ENCODE measurements at regions not wholly inside any gene's neighbourhood (a gene's known extent, or its start where the extent isn't known, plus 50 kb on each side); places are given as distances from the start of the nearest gene placed in this dataset.

DNA sequence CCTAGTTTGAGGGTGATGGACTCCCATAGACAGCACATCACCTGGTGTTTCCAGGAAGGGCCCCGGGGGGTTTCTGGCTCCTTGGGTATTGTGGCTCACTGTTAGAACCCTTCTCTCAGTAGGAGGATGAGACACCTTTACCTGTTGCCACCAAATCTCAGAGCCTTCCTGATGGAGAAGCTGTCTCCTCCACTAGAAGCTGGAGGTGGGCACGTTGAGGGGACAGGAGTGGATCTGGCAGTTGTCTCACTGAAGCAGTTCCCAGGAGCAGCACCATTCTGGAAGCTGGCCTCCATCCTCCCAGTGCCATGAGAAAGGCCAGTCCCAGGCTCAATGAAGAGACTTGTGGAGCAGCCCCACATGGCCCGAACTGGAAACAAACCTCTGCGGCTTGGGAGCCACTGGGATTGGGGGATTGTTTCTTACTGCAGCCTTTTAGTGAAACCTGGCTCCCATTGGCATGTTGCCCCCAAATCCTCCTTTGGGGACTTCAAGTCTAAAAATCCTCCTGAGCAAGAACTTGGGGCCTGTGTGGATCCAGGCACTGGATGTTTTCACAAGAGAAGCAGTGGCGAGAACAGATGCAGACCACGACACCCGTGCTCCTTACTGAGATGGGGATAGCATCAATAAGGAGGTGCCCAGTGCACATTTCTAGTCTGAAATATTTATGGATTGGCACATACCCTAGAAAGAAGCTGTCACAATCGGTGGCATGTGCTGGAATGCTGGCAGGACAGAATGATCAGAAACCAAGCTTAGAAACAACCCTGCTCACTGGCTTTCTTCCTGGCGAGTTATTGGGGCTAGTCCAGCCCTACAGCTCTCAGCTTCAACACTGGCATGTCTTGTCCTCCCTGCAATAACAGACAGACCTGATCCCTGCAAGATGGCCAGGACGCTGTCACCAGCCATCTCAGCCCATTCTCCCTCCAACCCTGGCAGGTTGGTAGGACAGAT is 223.7 kb upstream of the AJAP1 start:
- TF ChIP-seq CTCF (IDR thresholded peaks at IDR 0.05): no peak
- TF ChIP-seq, protein P1, sequence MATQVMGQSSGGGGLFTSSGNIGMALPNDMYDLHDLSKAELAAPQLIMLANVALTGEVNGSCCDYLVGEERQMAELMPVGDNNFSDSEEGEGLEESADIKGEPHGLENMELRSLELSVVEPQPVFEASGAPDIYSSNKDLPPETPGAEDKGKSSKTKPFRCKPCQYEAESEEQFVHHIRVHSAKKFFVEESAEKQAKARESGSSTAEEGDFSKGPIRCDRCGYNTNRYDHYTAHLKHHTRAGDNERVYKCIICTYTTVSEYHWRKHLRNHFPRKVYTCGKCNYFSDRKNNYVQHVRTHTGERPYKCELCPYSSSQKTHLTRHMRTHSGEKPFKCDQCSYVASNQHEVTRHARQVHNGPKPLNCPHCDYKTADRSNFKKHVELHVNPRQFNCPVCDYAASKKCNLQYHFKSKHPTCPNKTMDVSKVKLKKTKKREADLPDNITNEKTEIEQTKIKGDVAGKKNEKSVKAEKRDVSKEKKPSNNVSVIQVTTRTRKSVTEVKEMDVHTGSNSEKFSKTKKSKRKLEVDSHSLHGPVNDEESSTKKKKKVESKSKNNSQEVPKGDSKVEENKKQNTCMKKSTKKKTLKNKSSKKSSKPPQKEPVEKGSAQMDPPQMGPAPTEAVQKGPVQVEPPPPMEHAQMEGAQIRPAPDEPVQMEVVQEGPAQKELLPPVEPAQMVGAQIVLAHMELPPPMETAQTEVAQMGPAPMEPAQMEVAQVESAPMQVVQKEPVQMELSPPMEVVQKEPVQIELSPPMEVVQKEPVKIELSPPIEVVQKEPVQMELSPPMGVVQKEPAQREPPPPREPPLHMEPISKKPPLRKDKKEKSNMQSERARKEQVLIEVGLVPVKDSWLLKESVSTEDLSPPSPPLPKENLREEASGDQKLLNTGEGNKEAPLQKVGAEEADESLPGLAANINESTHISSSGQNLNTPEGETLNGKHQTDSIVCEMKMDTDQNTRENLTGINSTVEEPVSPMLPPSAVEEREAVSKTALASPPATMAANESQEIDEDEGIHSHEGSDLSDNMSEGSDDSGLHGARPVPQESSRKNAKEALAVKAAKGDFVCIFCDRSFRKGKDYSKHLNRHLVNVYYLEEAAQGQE (IDR thresholded peaks at IDR 0.05; ENCODE audit: insufficient read depth in 1 of 2, low read depth in 2 of 2, low read length in 1 of 2): no peak
- TF ChIP-seq SIN3A (IDR thresholded peaks at IDR 0.05; ENCODE audit: borderline replicate concordance, insufficient read depth, low read depth, low read length): no peak
- no peak overlapping the region for H3K27ac ChIP-seq (ENCODE audit: low read length)
- no peaks in the 10 kb centered on the region for H3K36me3 ChIP-seq (ENCODE audit: control insufficient read depth, insufficient read depth, low read length)
- ATAC-seq (no peak), DNase-seq (ENCODE audit: low read depth, low spot score) (no peak)
- in situ Hi-C loops (cut with HindIII; ENCODE audit: low pct_unique_long_range_greater_than_20kb, low sequenced_read_pairs) (no loop called here), intact Hi-C loops (cut with micrococcal nuclease; ENCODE audit: unreplicated experiment) (no loop called here)
- H3K27me3 ChIP-seq (ENCODE audit: control insufficient read depth, insufficient read depth, low read length): no peaks in the 10 kb centered on the region
- BruUV-seq (replicated peaks): no TSS peak
- POLR2A ChIA-PET: interaction anchor here (0.7 kb wide), 1 partner anchor 652 kb away, joined by 6 read pairs; no protein-coding TSS in a partner anchor
- CTCF ChIA-PET: no interaction called here
- no peaks in the 10 kb centered on the region for H3K9me3 ChIP-seq (ENCODE audit: control insufficient read depth, insufficient read depth, low read depth, low read length)
- H3K4me3 ChIP-seq (ENCODE audit: low read depth in 2 of 2, low read length in 2 of 2): no peak overlapping the region
- H3K4me1 ChIP-seq (ENCODE audit: control insufficient read depth, insufficient read depth, low read length): no peaks in the 10 kb centered on the region

- BruUV-seq (replicated peaks): no TSS peak
- intact Hi-C loops (cut with micrococcal nuclease; ENCODE audit: unreplicated experiment) (no loop called here), in situ Hi-C loops (cut with HindIII; ENCODE audit: low pct_unique_long_range_greater_than_20kb, low sequenced_read_pairs) (no loop called here)
- TF ChIP-seq, protein P1 (IDR thresholded peaks at IDR 0.05; ENCODE audit: insufficient read depth in 1 of 2, low read depth in 2 of 2, low read length in 1 of 2): no peak
- no peak for TF ChIP-seq POLR2AphosphoS5 (IDR thresholded peaks at IDR 0.05; ENCODE audit: low read depth, low read length)
- TF ChIP-seq SIN3A (IDR thresholded peaks at IDR 0.05; ENCODE audit: borderline replicate concordance, insufficient read depth, low read depth, low read length): no peak
- no peak for TF ChIP-seq CTCF (IDR thresholded peaks at IDR 0.05)
- TF ChIP-seq TCF7L2 (IDR thresholded peaks at IDR 0.05; ENCODE audit: low read depth, low read length): no peak
- DNase-seq (ENCODE audit: low read depth, low spot score) (no peak), ATAC-seq (no peak)
- ChIA-PET POLR2A (no interaction called here), CTCF (no interaction called here)
- H3K9me3 ChIP-seq (ENCODE audit: control insufficient read depth, insufficient read depth, low read depth, low read length): no peaks in the 10 kb centered on the region
- no peak overlapping the region for H3K4me3 ChIP-seq (ENCODE audit: low read depth in 2 of 2, low read length in 2 of 2)
- H3K4me1 ChIP-seq (ENCODE audit: control insufficient read depth, insufficient read depth, low read length): no peaks in the 10 kb centered on the region
- no peaks in the 10 kb centered on the region for H3K36me3 ChIP-seq (ENCODE audit: control insufficient read depth, insufficient read depth, low read length)
- H3K27ac ChIP-seq (ENCODE audit: low read length): no peak overlapping the region
- H3K27me3 ChIP-seq (ENCODE audit: control insufficient read depth, insufficient read depth, low read length): no peaks in the 10 kb centered on the region
Observed at GRCh38 chr1:4431491-4431890, 222.9 kb upstream of the AJAP1 start.

Data from Panc1 (cell line).